ENCODE measurements at regions not wholly inside any gene's neighbourhood (a gene's known extent, or its start where the extent isn't known, plus 50 kb on each side); places are given as distances from the start of the nearest gene placed in this dataset.
A peak's percentile ranks its signal among the peaks of the same experiment; 100 is the strongest.
"Not testable (repeated sequence)": the region's sequence is repeated elsewhere in the genome, so short reads cannot be mapped to it uniquely, and the experiment has no call there.

- DNase-seq: no peak
These were observed 186.8 kb upstream of the CLINT1 start for GRCh38 chr5:158045696-158046095.

- no peak for DNase-seq
These were observed 181.0 kb upstream of the CLINT1 start for GRCh38 chr5:158039911-158040347.

GRCh38 chr5:158039441-158039840 lies 180.5 kb upstream of the CLINT1 start:
- DNase-seq: no peak

GRCh38 chr5:158036983-158037595 lies 178.1 kb upstream of the CLINT1 start:
- DNase-seq: not testable (repeated sequence)

GRCh38 chr5:158034586-158034985 lies 175.6 kb upstream of the CLINT1 start:
- DNase-seq: not testable (repeated sequence)

GRCh38 chr5:158033724-158034123 lies 174.8 kb upstream of the CLINT1 start:
- no peak for DNase-seq

- no peak for DNase-seq
These were observed 174.1 kb upstream of the CLINT1 start for GRCh38 chr5:158033076-158033475.

- DNase-seq: no peak
These were observed 173.3 kb upstream of the CLINT1 start for GRCh38 chr5:158032246-158032645.

- no peak for DNase-seq
These were observed 169.1 kb upstream of the CLINT1 start for GRCh38 chr5:158027806-158028775.

GRCh38 chr5:158026304-158027031 lies 167.5 kb upstream of the CLINT1 start:
- DNase-seq: no peak

- no peak for DNase-seq
These were observed 164.3 kb upstream of the CLINT1 start for GRCh38 chr5:158023266-158023665.

- no peak for DNase-seq
These were observed 163.9 kb upstream of the CLINT1 start for GRCh38 chr5:158022837-158023236.

- DNase-seq: no peak
These were observed 163.4 kb upstream of the CLINT1 start for GRCh38 chr5:158022393-158022792.

- no peak for DNase-seq
These were observed 161.8 kb upstream of the CLINT1 start for GRCh38 chr5:158020555-158021418.

GRCh38 chr5:158017469-158017868 lies 158.5 kb upstream of the CLINT1 start:
- DNase-seq: no peak

- DNase-seq: no peak
These were observed 155.4 kb upstream of the CLINT1 start for GRCh38 chr5:158014372-158014771.

GRCh38 chr5:158013939-158014338 lies 155.0 kb upstream of the CLINT1 start:
- DNase-seq: peak; percentile 33

GRCh38 chr5:158013303-158013702 lies 154.4 kb upstream of the CLINT1 start:
- no peak for DNase-seq

GRCh38 chr5:158011422-158011821 lies 152.5 kb upstream of the CLINT1 start:
- DNase-seq: no peak

GRCh38 chr5:158010831-158011230 lies 151.9 kb upstream of the CLINT1 start:
- no peak for DNase-seq

- DNase-seq: no peak
These were observed 148.4 kb upstream of the CLINT1 start for GRCh38 chr5:158007336-158007735.

GRCh38 chr5:157999696-158000095 lies 140.8 kb upstream of the CLINT1 start:
- DNase-seq: no peak

All from NCI-H226 (cell line).